Thyroid gland (tissue), 4 donors: ENCODE measurements at regions not wholly inside any gene's neighbourhood (a gene's known extent, or its start where the extent isn't known, plus 50 kb on each side); places are given as distances from the start of the nearest gene placed in this dataset.

Source experiments
- POLR2A ChIP-seq, 2 donors: fragments of 450-650 bp; IDR thresholded peaks; one replicate each; pipeline ENCODE4 v1.6.1; 2017; ENCODE audit warnings: antibody characterized with exemption in 2 of 2, mild to moderate bottlenecking in 2 of 2, moderate library complexity in 1 of 2
- TF ChIP-seq, protein P1 (sequence below), 6 experiments: fragments of 200-600 bp in 3 of 6; fragments of 450-650 bp in 3 of 6; sonication (generic) in 3 of 6; IDR thresholded peaks; one replicate each; pipeline ENCODE4 v1.5.1; 2016 to 2019; ENCODE audit warnings: antibody characterized with exemption in 6 of 6, mild to moderate bottlenecking in 2 of 6, inconsistent platforms in 1 of 6, moderate library complexity in 1 of 6

DNA sequence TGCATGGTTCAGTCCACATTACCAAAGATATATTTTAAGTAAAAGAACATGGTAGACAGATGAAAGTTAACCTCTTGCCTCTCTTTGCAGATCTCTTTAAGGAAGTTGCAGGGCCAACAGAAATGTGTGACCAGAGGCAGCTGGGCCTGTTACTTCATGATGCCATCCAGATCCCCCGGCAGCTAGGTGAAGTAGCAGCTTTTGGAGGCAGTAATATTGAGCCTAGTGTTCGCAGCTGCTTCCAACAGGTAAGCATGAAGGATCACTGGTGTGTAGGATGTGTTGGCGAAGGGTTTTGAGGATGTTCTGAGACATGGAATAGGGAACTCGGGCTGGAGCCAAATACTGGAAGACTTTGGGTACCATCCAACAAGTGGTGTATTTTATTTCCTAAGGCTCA lies 508.6 kb downstream of the UTRN start:
- TF ChIP-seq, protein P1, sequence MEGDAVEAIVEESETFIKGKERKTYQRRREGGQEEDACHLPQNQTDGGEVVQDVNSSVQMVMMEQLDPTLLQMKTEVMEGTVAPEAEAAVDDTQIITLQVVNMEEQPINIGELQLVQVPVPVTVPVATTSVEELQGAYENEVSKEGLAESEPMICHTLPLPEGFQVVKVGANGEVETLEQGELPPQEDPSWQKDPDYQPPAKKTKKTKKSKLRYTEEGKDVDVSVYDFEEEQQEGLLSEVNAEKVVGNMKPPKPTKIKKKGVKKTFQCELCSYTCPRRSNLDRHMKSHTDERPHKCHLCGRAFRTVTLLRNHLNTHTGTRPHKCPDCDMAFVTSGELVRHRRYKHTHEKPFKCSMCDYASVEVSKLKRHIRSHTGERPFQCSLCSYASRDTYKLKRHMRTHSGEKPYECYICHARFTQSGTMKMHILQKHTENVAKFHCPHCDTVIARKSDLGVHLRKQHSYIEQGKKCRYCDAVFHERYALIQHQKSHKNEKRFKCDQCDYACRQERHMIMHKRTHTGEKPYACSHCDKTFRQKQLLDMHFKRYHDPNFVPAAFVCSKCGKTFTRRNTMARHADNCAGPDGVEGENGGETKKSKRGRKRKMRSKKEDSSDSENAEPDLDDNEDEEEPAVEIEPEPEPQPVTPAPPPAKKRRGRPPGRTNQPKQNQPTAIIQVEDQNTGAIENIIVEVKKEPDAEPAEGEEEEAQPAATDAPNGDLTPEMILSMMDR (IDR thresholded peaks at IDR 0.05): no peak
- TF ChIP-seq POLR2A (IDR thresholded peaks at IDR 0.05): no peak
